SU-DHL-6 (cell line): ENCODE measurements at regions not wholly inside any gene's neighbourhood (a gene's known extent, or its start where the extent isn't known, plus 50 kb on each side); places are given as distances from the start of the nearest gene placed in this dataset.

Experiments used
- EZH2phosphoT487 ChIP-seq: fragments of 200-600 bp; sonication (generic), shearing (Covaris generic); conservative IDR thresholded peaks from 2 replicates; pipeline ENCODE4 v1.6.1; 2018; ENCODE audit warnings: mild to moderate bottlenecking, antibody characterized with exemption, low read length, moderate library complexity, mixed read lengths
- TF ChIP-seq, protein P1 (sequence below): fragments of 200-600 bp; sonication (generic); IDR thresholded peaks from one replicate; pipeline ENCODE4 v1.5.1; 2017; ENCODE audit warnings: antibody characterized with exemption, mild to moderate bottlenecking, low read length, moderate library complexity; ENCODE audit not compliant: insufficient read depth, poor library complexity, severe bottlenecking

DNA sequence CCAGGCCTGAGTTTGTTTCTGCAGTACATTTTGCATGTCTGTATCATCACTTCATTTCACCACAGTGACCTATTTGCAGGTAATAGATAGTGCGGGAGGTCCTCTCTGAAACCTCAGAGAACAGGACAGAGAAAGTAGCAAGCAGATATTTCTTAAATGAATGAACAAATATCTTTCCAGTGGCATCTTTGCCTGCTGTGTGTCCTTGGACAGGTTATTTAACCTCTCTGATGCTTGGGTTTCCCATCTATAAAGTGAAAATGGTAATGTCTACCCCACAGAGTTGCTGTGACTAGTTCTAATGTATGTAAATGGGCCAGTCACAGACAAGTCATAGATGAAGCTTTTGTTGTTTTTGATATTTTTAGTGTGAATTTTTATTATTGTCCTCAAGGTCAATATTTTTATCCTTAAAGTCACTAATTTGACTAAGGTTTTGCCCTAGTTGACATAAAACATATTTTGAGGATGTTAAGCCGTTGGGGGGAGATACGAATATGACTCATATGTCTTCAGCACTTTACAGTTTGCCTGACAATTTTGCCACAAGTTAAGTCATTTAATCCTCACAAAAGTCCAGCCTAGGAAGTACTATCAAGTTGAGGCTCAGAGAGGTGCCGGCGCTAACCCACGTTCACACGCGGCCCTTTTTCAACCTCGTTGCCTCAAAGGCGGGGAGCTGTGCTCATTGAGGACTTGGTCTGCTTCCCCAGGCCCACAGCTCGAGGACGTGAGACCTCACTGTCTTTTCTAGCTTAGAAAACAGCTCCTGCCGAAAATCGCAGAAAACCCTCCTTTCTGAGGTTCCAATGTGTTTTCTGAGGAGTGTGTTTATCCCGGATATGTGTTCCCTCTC lies 126.7 kb upstream of the STX18 start:
- TF ChIP-seq, protein P1, sequence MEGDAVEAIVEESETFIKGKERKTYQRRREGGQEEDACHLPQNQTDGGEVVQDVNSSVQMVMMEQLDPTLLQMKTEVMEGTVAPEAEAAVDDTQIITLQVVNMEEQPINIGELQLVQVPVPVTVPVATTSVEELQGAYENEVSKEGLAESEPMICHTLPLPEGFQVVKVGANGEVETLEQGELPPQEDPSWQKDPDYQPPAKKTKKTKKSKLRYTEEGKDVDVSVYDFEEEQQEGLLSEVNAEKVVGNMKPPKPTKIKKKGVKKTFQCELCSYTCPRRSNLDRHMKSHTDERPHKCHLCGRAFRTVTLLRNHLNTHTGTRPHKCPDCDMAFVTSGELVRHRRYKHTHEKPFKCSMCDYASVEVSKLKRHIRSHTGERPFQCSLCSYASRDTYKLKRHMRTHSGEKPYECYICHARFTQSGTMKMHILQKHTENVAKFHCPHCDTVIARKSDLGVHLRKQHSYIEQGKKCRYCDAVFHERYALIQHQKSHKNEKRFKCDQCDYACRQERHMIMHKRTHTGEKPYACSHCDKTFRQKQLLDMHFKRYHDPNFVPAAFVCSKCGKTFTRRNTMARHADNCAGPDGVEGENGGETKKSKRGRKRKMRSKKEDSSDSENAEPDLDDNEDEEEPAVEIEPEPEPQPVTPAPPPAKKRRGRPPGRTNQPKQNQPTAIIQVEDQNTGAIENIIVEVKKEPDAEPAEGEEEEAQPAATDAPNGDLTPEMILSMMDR, result no peak
- TF ChIP-seq EZH2phosphoT487, result no peak
